Suppressor macrophage (primary cell): ENCODE measurements at regions not wholly inside any gene's neighbourhood (a gene's known extent, or its start where the extent isn't known, plus 50 kb on each side); places are given as distances from the start of the nearest gene placed in this dataset.
"Not testable (repeated sequence)": the region's sequence is repeated elsewhere in the genome, so short reads cannot be mapped to it uniquely, and the experiment has no call there.

Experiments
- DNase-seq, 4 experiments: peaks; one replicate each; pipeline ENCODE4 v3.0.0-alpha.2; 2020 to 2022

DNA sequence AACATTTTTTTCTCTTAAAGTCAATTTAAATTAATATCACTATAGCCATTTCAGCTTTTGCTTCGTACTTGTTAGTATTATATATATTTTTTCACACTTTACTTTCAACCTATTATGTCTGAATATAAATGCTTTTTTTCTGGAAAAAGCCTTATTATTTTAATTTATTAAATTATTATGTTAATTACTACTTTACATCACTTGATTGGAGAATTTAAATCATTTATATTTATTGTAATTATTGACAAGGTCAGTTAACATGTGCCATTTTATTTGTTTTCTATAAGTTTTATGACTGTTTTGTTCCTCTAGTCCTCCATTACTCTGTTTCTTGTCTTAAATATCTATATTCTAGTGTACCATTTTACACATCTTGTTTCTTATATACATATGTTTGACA lies 1333.4 kb upstream of the MIR17HG start:
- DNase-seq, result no peak

DNA sequence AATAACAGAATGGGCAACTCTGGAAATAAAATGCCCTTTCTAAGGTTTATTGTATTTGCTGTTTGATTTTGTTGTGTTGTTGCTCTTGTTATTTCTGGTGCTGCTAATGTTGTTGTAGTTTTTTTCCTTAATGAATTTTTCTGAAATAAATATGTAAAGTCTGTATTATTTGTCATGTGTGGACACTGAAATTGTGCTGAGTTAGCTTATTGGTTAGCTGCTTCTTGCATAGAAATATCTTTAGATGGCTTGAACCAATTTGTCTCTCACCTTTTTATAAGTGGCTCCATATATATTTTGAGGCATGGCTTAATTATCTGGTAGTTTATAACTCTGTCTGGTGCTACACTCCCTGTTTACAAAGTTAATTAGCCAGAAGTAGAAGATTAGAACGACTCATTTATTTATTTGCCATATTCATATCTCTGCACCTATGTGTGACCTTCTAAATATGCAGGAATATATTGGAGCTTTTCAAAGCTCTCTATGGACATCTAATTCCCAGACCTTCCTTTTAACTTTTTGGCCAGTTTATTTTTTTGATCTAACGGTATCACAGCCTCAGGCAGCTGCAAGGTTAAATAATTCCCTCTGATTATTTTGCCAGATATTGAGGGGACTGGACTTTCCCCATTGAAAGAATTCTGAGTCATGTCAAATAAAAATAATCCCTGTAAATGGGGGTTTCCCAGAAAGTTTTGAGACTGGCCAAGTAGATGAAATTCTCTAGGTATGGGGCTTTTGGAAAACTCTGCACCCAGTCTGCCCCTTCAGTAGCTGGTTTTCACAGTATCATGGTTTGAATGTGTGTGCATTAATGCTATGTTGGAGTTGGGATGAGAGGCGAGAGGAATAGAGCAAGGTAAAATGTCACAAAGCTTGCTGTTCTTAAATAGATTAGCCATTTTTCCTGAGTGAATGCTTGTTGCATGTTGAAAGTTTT lies 1331.7 kb upstream of the MIR17HG start:
- no peak for DNase-seq

DNA sequence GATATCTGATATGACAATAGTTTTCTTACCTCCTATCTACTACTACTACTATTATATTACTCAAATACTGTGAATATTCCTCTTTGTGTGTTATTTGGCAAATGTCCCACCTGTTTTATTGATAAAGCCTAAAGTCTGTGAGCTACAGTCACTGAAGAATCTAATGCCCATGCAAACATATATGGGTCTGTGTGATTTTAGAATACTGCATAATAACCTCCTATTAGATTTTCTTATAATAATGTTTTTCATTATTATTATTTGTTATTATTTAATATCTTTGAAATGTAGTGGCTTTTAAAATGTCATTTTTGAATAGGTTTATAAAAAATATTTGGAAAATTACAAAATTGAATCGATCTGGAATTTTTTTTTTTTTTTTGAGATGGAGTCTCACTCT lies 1330.8 kb upstream of the MIR17HG start:
- DNase-seq, result no peak

DNA sequence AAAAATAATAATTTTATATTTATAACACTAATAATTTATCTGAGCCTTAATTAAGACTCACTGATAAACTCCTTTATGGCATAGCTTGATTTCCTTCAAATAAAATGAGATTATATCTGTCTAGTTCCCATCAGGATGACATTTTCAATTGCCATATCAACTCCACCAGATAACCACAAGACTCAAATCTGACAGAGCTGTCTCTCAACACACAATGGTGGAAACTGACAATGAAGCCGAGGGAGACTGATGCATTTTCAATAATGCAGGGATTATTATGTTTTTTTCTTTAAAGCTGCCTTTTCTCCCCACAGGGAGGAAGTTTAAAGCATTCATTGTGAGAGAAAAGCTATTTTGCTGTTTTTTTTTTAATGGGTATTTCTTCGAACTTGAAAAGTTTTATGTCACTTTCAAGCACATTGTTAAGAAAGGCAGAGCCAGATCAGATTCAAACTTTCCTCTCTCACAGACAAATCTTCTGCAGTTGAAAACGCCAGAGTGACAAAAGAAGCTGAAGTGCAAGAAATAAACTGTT lies 1326.9 kb upstream of the MIR17HG start:
- no peak for DNase-seq

DNA sequence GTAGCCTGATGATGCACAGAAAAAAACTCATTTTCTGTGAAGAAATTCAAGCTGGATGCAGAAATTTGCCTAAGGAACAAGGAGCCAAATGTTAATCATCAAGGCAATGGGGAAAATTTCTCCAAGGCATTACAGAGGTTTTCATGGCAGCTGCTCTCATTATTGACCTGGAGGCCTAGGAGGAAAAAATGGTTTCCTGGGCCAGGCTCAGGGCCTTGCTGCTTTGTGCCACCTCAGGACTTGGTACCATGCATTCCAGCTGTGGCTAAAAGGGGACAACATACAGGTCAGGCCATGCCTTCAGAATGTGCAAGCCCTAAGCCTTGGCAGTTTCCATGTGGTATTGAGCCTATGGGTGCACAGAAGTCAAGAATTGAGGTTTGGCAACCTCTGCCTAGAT lies 1320.1 kb upstream of the MIR17HG start:
- DNase-seq, result no peak

DNA sequence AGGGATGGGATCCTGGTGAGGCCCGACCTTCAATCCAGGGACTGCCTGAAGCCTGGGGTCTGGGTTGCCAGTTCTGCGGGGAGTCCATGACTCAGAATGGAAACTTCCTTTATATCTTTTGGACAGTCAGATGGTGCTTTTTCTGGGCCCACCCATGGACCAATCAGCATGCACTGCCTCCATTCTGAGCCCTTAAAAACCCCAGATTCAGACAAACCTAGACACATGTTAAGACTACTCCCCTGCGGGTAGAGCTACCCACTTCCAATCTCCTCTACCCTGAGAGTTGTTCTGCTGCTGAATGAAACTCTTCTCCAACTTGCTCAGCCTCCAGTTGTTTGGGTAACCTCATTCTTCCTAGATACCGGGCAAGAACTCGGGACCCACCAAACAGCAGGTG lies 1315.2 kb upstream of the MIR17HG start:
- no peak for DNase-seq

DNA sequence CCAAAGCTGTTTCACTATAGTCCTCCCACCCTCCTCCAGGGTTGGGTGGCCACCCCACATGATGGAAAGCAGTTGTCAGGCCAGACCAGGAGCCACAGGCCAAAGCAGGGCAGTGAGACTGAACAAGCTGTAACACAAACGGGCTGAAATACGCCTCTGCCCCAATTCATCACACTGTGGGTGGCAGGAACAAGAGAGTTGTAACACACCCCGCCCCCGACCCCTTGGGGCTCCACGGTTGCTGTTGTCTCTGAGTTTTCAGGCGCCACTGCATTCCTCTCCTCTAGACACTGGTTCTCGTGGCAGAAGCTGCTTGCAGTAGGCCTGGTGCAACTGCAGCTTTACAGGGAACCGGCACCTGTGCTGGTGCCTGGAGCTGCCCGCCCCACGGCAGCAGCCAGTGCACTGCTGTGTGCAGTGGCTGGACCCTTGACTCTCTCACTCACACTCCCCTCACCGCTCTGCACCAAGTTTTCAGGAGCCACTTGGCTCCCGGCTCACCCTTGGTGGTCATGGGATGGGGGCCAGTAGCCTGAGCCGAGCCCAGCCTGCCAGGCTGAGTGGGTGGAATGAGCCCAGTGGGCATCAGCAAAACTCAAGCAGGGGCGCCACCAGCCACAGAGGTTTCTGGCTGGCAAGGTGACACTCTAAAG lies 1314.5 kb upstream of the MIR17HG start:
- no peak for DNase-seq

DNA sequence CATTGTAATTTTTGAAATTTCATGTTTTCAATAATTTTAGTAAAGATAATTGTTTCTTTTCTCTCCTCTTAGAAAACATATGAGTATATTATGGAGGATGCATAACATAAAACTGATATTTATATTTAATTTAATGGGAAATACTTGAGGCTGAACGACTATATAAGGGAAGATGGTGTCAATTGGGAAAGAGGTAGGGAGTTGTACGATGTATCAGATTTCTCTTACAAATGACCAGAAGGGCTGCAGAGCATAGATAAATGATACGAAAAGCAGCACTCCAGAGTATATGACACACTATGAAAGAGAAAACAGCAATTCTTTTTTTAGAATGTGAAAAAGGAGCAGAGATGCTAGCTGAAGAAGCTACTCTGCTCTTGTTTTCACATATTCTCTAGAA lies 1308.0 kb upstream of the MIR17HG start:
- no peak for DNase-seq

DNA sequence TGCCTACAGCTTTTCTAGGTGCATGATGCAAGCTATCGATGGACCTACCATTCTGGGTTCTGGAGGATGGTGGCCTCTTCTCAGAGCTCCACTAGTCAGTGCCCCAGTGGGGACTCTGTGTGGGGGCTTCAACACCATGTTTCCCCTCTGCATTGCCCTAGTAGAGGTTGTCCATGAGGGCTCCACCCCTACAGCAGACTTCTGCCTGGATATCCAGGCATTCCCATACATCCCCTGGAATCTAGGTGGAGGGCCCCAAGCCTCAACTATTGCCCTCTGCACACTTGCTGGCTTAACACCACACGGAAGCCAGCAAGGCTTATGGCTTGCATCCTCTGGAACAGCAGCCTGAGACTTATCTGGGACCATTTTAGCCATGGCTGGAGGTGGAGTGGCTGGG lies 1299.9 kb upstream of the MIR17HG start:
- no peak for DNase-seq

DNA sequence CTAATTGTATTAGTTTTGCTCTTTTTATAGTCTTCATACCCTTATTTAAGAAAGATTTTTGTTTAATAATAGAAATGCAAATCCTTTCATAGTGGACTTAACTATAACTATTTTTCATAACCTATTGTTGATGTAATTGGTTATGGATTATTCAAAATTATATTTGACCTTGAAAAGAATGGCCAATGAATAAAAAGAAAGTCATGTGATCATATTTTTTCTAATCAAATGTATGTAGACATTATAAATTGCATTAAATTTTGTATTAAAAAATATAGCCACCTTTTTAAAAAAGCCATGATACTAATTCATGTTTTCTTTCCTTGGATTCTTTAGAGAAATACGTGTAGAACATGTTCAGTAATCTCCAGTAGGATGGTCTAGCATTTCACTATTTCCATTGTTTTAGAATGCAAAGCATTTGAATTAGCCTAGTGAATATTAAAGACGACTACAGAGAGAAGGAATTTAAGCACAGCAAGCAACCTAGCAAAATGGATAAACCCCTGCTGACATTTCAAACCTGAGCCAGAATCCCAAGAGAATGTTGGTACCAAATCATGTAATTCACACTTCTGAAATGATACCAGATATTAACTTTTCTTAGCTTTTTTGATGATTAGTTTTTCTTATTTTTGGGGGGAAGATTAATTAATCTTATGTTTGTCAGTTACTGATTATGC lies 1297.4 kb upstream of the MIR17HG start:
- no peak for DNase-seq

DNA sequence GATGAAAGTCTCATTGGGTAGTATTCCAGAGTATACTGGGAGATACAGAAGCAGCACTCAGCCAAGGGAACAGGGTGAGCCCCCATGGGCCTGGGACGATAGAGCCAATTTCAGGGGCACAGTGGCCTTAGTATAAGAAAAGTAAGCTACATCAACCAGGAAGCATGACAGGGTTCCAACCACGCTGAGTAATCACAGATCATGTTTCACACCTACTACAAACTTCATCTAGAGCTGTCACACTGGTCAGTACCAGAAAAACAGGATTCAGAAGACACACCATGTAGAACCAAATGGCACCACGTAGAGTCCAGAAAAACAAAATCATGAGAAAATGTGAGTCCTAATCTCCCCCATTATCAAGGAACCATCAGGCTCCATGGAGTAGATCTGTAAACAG lies 1292.4 kb upstream of the MIR17HG start:
- no peak for DNase-seq

DNA sequence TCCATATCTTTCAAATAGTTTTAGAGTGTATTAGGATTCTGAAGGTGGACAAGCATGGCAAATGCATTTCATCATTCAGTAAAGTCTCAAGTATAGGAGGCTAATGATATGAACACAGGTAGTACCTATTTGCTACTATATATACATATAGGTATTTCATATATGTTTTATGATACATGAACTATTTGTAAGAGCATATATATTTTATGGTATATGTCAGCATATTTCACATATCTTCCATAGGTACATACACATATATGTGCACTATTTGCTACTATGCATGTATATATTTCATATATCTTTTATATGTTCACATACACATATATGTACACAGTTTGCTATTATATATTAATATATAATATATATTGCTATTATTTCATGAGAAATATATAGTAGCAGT lies 1291.7 kb upstream of the MIR17HG start:
- no peak for DNase-seq

DNA sequence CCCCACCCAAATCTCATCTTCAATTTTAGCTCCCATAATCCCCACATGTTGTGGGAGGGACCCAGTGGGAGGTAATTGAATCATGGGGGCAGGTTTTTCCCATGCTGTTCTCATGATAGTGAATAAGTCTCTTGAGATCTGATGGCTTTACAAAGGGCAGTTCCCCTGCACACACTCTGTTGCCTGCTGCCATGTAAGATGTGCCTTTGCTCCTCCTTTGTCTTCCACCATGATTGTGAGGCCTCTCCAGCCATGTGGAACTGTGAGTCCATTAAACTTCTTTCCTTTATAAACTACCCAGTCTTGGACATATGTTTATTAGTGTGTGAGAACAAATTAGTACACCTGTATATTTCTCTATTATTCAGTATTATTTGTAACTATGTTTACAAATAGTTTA lies 1283.3 kb upstream of the MIR17HG start:
- not testable (repeated sequence) for DNase-seq

DNA sequence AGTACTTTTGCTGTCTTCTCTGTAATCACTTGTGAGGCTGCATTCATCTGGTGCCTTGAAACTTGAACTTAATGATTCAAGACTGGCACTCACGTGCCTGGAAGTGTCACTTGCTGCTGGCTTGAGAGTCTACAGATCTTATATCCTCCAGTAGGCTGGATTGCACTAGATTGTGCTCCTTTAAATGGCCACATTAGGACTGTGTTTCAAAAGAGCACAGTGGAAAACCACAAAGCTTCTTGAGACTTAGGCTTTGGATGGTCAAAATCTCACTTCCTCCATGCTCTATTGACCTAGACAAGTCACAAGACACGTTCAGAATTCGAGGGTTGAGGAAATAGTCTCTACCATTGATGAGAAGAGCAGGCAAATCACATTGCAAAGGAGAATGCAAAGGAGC lies 1278.8 kb upstream of the MIR17HG start:
- peak in 3 of 4 experiments; percentile 3 to 45 (median 3) for DNase-seq

DNA sequence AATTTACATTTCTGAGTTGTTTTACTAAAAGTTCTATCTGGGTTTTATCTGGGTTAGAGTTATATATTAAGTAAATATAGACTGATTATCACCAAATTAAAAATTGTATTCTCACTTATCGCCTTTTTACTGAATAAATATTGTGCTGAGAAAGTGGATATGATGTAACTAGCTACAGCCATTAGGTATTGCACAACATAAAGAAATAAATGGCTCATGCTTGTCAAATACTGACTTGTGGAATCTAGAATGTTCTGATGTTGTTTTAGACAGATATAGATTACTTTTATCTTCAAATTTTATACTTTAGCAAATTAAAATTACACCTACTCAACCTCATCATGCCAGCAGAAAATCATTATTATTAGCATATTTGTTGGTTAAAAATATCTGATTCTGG lies 1277.1 kb upstream of the MIR17HG start:
- DNase-seq, result no peak

DNA sequence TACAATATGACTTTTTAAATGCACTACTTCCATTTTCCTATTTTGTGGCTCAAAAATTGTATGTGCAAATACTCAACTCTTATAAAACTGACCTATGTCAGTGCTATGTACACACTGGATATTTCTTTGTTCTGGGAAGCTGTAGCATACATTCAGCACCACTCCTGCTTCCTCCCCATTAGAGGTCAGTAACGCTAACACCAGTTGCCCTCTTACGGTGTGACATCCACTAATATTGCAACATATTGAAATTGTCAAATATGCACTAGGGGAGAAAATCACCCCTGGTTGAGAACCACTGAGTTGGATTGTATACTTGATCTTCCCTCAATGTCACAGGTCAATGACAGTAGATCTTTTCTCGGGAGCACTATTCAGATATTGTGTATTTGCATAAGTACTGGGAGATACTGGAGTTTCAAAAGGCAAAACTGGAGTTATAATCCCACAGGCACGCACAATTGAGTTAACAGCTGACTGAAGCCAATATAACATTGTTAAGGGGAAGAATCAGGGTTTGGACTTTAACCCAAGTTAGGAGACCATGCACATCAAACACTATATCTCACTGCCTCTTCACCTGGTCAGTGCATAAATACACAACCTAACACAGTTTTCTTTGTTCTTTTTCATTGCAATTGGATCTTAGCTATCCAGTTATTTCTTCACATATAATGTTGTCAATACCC lies 1276.5 kb upstream of the MIR17HG start:
- no peak for DNase-seq

DNA sequence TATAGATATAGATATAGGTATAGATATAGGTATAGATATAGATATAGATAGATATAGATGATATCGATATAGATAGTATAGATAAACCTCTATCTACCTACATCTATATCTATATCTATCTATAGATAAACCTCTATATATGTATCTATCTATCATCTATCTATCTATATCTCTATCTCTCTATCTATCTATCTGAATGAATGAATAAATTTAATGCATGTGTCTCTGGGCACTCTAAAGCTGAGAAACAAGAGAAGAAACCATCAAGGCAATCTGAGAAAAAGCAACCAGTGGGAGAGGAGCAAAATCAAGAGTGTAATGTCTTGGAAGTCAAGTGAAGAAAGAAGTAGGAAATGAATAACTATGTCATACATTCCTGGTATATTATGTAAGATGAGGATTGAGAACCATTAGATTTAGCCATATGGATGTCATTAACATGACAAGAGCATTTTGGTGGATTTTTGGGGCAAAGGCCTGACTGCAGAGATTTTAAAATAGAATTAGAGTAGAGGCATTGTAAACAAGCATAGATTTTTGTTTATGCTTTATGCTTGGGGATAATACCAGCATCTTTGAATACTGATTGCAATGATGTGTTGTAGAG lies 1262.7 kb upstream of the MIR17HG start:
- no peak for DNase-seq

DNA sequence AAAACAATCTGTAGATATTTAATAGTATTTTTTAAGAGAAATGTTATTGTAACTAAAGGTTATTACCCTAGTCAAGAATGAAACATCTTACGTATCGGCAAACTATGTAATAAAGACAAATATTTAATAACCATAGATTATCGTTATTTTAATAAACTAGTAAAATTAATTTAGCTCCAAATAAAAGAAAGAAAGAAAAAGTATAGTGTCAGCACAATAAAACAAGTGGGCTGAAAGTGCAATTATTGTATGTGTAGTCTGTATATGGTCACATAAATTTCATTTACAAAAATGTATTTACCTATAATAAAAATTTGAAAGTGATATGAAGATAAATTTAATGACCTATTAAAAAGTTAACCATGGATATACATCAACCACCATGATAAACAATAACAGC lies 1258.4 kb upstream of the MIR17HG start:
- no peak for DNase-seq

DNA sequence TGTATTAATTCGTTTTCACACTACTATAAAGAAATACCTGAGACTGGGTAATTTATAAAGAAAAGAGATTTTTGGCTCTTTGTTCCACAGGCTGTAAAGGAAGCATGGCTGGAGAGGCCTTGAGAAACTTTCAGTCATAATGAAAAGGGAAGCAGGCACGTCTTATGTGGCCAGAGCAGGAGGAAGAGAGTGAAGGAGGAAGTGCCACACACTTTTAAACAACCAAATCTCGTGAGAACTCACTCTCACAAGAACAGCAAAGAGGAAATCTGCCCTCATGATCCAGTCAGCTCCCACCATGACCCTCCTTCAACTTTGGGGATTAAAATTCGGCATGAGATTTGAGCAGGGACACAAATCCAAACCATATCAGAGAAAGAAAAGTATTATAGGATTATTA lies 1255.9 kb upstream of the MIR17HG start:
- DNase-seq, result peak in 3 of 4 experiments; percentile 18 to 34 (median 21)

DNA sequence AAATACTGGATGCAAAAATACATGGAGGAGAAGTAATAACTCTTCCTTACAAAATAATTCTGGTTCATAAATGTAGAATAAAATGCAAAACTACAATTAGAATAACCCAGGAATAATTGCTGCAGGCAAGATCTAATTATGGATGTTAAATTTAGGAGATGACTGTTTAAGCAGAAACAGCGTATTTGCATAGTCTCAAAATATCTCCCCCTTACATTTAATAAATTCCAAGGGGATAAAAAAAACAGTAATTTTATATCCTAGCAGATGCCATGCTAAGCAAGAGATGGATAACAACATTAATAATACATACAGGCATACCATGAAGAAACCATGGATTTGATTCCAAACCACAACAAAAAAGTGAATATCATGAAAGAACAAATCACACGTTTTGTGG lies 1253.1 kb upstream of the MIR17HG start:
- DNase-seq, result no peak

DNA sequence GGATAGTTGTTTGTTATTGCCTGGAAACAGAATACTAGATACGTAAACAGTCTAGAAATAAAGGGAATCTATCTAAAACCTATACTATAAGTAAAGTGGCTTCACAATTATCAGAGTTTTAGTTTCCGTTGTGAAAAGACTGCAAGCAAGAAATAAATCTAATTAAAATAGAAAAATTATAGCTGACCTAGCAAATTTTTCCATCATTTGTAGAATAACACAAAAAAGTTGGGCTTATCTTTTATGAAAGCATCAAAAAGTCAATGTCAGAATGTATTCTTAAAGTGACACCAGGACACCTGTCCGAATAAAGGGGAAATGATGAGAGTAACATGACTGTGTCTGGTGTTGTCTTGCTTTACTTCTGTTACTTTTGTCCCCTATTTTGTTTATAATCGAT lies 1248.9 kb upstream of the MIR17HG start:
- no peak for DNase-seq

DNA sequence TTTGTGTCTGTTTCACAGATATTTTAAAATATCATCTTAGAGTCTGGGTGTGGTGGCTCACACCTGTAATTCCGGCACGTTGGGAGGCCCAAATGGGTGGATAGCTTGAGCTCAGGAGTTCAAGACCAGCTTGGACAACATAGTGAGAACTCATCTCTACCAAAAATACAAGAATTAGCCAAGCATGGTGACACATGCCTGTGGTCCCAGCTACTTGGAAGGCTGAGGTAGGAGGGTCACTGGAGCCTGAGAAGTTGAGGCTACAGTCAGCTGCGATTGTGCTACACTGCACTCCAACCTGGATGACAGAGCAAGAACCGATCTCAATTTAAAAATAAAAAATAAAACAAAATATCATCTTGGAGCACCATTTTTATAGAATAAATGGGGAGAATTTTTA lies 1247.6 kb upstream of the MIR17HG start:
- no peak for DNase-seq
